Parathyroid adenoma (tissue), 2 donors: ENCODE measurements at regions not wholly inside any gene's neighbourhood (a gene's known extent, or its start where the extent isn't known, plus 50 kb on each side); places are given as distances from the start of the nearest gene placed in this dataset.

Experiments
- H2AFZ ChIP-seq: fragments of 300-600 bp; sonication (generic); one replicate; pipeline ENCODE4 v1.7.0; 2017; ENCODE audit warnings: antibody characterized with exemption, mild to moderate bottlenecking
- H3K27ac ChIP-seq: fragments of 300-600 bp; sonication (generic); one replicate; pipeline ENCODE4 v1.7.0; 2017
- H3K27me3 ChIP-seq: fragments of 300-600 bp; sonication (generic); one replicate; pipeline ENCODE4 v1.7.0; 2017; ENCODE audit warnings: low read length; ENCODE audit not compliant: control insufficient read depth, insufficient read depth
- H3K36me3 ChIP-seq: fragments of 300-600 bp; sonication (generic); one replicate; pipeline ENCODE4 v1.7.0; 2017; ENCODE audit warnings: low read length; ENCODE audit not compliant: control insufficient read depth, insufficient read depth
- H3K4me1 ChIP-seq: fragments of 300-600 bp; sonication (generic); one replicate; pipeline ENCODE4 v1.7.0; 2017; ENCODE audit warnings: control low read depth
- H3K4me2 ChIP-seq: fragments of 300-600 bp; sonication (generic); one replicate; pipeline ENCODE4 v1.7.0; 2017; ENCODE audit warnings: low read length
- H3K4me3 ChIP-seq: fragments of 300-600 bp; sonication (generic); one replicate; pipeline ENCODE4 v1.7.0; 2017; ENCODE audit warnings: low read depth, low read length
- H3K79me2 ChIP-seq: fragments of 300-600 bp; sonication (generic); one replicate; pipeline ENCODE4 v1.7.0; 2017; ENCODE audit warnings: control low read depth
- H3K9ac ChIP-seq: fragments of 300-600 bp; sonication (generic); one replicate; pipeline ENCODE4 v1.7.0; 2017; ENCODE audit warnings: mild to moderate bottlenecking
- H3K9me3 ChIP-seq: fragments of 300-600 bp; sonication (generic); one replicate; pipeline ENCODE4 v1.7.0; 2017; ENCODE audit warnings: low read length; ENCODE audit not compliant: control insufficient read depth
- TF ChIP-seq, protein P1 (sequence below): fragments of 300-600 bp; sonication (generic); IDR thresholded peaks from one replicate; pipeline ENCODE4 v1.7.0; 2017; ENCODE audit warnings: antibody characterized with exemption, mild to moderate bottlenecking
- donor health status: primary hyperparathyroidism.

DNA sequence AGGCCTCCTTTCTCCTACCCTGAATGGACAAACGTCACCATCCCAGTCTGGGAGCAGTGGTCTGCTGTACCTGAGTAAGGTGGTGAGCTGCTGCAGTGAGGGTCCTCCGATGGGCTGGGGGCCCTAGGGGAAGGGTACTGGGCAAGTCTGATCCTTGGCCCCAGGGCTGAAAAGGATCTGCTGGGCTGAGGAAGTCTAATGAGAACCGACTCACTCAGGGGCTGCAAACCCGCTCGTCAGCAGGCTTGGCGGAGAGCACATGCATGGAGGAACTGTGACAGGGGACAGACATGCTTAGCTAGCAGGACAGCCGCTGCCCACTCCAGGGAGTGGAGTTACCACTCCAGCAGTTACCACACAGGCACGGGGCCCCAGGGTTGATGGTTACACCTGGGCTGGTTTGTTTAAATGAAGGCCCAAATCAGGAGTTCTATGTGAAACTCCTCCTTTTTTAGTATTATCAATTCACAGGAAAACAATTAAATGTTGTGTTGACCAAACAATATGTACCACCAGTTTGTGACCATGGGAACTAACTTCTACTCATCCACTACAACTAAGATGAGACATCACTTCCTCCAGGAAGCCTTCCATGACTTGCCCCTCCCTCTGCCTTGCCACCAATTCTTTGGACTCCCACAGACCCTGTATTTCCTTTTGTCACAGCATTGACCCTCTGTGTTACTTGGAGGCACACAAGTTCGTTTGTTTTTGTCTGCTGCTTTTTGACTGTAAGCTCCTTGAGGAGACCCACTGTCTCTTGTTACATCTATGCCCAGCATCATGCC, 56.1 kb upstream of the CPLX2 start:
- Histone ChIP-seq H3K79me2 (peaks cover 13% of the 10 kb centered on the region), H3K36me3 (no peaks in the 10 kb centered on the region), H3K4me3 (no peak overlapping the region)

DNA sequence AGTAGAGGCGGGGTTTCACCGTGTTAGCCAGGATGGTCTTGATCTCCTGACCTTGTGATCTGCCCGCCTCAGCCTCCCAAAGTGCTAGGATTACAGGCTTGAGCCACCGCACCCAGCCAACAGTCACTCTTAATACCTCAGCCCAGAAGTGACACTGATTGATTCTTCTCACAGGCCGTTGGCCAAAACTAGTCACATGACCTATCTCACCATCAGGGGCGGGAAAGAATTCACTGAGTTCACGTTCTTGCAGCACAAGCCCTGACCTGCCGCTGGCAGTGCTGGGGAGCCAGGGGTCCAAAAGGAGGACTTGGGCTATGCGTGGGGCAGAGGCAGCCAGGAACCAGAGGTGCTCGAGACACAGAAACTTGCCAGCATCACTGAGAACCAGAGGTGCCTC, 55.0 kb upstream of the CPLX2 start:
- Histone ChIP-seq H3K27ac (no peak overlapping the region), H3K9ac (no peak overlapping the region), H3K9me3 (no peaks in the 10 kb centered on the region), H3K79me2 (peaks cover 7% of the 10 kb centered on the region), H3K4me1 (no peaks in the 10 kb centered on the region), H2AFZ (no peak overlapping the region), H3K27me3 (no peaks in the 10 kb centered on the region), H3K36me3 (no peaks in the 10 kb centered on the region), H3K4me3 (no peak overlapping the region), H3K4me2 (no peak overlapping the region)
- TF ChIP-seq, protein P1, sequence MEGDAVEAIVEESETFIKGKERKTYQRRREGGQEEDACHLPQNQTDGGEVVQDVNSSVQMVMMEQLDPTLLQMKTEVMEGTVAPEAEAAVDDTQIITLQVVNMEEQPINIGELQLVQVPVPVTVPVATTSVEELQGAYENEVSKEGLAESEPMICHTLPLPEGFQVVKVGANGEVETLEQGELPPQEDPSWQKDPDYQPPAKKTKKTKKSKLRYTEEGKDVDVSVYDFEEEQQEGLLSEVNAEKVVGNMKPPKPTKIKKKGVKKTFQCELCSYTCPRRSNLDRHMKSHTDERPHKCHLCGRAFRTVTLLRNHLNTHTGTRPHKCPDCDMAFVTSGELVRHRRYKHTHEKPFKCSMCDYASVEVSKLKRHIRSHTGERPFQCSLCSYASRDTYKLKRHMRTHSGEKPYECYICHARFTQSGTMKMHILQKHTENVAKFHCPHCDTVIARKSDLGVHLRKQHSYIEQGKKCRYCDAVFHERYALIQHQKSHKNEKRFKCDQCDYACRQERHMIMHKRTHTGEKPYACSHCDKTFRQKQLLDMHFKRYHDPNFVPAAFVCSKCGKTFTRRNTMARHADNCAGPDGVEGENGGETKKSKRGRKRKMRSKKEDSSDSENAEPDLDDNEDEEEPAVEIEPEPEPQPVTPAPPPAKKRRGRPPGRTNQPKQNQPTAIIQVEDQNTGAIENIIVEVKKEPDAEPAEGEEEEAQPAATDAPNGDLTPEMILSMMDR = no peak

More for the DNA sequence above, 56.1 kb upstream of the CPLX2 start:
- no peaks in the 10 kb centered on the region for H3K9me3 ChIP-seq
- no peak overlapping the region for H3K9ac ChIP-seq
- TF ChIP-seq, protein P1 = no peak
- H3K27ac ChIP-seq = no peak overlapping the region
- H2AFZ ChIP-seq = no peak overlapping the region
- no peaks in the 10 kb centered on the region for H3K27me3 ChIP-seq
- no peaks in the 10 kb centered on the region for H3K4me1 ChIP-seq
- no peak overlapping the region for H3K4me2 ChIP-seq

DNA sequence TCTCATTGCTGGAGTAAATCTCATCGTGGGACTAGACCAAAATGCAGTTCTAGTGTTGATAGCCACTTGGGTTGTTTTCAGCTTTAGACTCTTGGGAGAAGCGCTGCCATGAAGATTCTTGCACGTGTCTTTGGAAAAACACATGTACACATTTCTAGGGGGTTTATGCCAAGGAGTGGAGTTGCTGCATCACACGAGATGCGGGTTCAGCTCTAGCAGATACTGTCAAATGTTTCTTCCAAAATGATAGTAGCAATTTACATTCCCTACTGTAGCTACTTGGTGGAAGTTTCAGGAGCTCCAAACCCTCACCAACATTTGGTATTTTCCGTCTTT, 52.3 kb upstream of the CPLX2 start:
- no peak overlapping the region for H3K9ac ChIP-seq
- H3K79me2 ChIP-seq = no peaks in the 10 kb centered on the region
- no peaks in the 10 kb centered on the region for H3K27me3 ChIP-seq
- no peak overlapping the region for H3K4me3 ChIP-seq
- no peak overlapping the region for H2AFZ ChIP-seq
- TF ChIP-seq, protein P1 = no peak
- no peaks in the 10 kb centered on the region for H3K36me3 ChIP-seq
- no peak overlapping the region for H3K27ac ChIP-seq
- peaks cover 8% of the 10 kb centered on the region for H3K4me1 ChIP-seq
- no peak overlapping the region for H3K4me2 ChIP-seq
- H3K9me3 ChIP-seq = no peaks in the 10 kb centered on the region

DNA sequence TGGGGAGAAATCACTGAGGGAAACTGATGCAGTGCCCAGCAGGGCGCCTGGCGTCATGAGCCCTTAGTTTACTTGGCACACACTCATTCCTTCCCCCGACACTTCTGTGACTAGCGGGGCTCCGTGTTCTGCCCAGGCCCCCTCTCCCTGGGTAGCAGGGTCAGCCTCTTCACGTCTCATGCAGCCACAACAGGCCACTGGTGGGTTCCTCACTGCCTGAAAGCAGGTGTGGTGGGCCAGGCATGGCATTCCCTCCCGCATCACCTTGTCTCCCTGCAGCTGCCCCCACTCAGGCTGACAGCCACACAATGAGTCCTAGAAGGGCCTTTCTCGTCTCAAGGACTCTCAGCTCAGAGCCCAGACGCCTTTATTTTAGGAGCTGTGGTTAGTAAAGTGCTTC, 51.1 kb upstream of the CPLX2 start:
- no peaks in the 10 kb centered on the region for H3K36me3 ChIP-seq
- no peak overlapping the region for H3K4me2 ChIP-seq
- H3K9ac ChIP-seq = no peak overlapping the region
- no peaks in the 10 kb centered on the region for H3K27me3 ChIP-seq
- TF ChIP-seq, protein P1 = no peak
- no peaks in the 10 kb centered on the region for H3K9me3 ChIP-seq
- peaks cover 14% of the 10 kb centered on the region for H3K4me1 ChIP-seq
- no peaks in the 10 kb centered on the region for H3K79me2 ChIP-seq
- no peak overlapping the region for H2AFZ ChIP-seq
- H3K4me3 ChIP-seq = no peak overlapping the region
- no peak overlapping the region for H3K27ac ChIP-seq
